Neural progenitor cell (in vitro differentiated cells): ENCODE measurements at regions not wholly inside any gene's neighbourhood (a gene's known extent, or its start where the extent isn't known, plus 50 kb on each side); places are given as distances from the start of the nearest gene placed in this dataset.

Source experiments
- DNase-seq: peaks from one replicate; pipeline ENCODE4 v3.0.0-alpha.2; 2016; ENCODE audit warnings: low spot score
- H2AFZ ChIP-seq: fragments of 200-600 bp; sonication (generic); replicated peaks from 2 replicates; pipeline ENCODE4 v1.6.1; 2016; ENCODE audit warnings: antibody characterized with exemption
- H3F3A ChIP-seq: fragments of 200-600 bp; sonication (generic); 2 replicates; pipeline ENCODE4 v1.6.1; 2016; ENCODE audit warnings: antibody characterized with exemption, low read depth
- H3K27ac ChIP-seq: fragments of 200-600 bp; sonication (generic); 2 replicates; pipeline ENCODE4 v1.5.1; 2016; ENCODE audit warnings: mild to moderate bottlenecking
- H3K27me3 ChIP-seq: fragments of 200-600 bp; sonication (generic); 2 replicates; pipeline ENCODE4 v1.6.1; 2016; ENCODE audit warnings: mild to moderate bottlenecking, moderate library complexity
- H3K36me3 ChIP-seq: fragments of 200-600 bp; sonication (generic); 2 replicates; pipeline ENCODE4 v1.5.1; 2016
- H3K4me1 ChIP-seq: fragments of 200-600 bp; sonication (generic); 2 replicates; pipeline ENCODE4 v1.6.1; 2016; ENCODE audit warnings: mixed run types
- H3K4me2 ChIP-seq: fragments of 200-600 bp; sonication (generic); 2 replicates; pipeline ENCODE4 v1.6.1; 2016
- H3K4me3 ChIP-seq: fragments of 200-600 bp; sonication (generic); 2 replicates; pipeline ENCODE4 v1.5.1; 2016
- H3K79me2 ChIP-seq: fragments of 200-600 bp; sonication (generic); 2 replicates; pipeline ENCODE4 v1.6.1; 2016; ENCODE audit warnings: low read depth
- H3K9ac ChIP-seq: fragments of 200-600 bp; sonication (generic); 2 replicates; pipeline ENCODE4 v1.6.1; 2016
- H3K9me3 ChIP-seq: fragments of 200-600 bp; sonication (generic); 2 replicates; pipeline ENCODE4 v1.5.1; 2016; ENCODE audit warnings: low read depth
- H4K20me1 ChIP-seq: fragments of 200-600 bp; sonication (generic); 2 replicates; pipeline ENCODE4 v1.6.1; 2016; ENCODE audit warnings: low read depth
- H3K27ac Mint-ChIP-seq: 3 replicates; pipeline ENCODE4 v1.8.0; 2021; ENCODE audit warnings: mixed read lengths
- H3K27me3 Mint-ChIP-seq: 2 replicates; pipeline ENCODE4 v1.8.0; 2022; ENCODE audit warnings: low read depth, mild to moderate bottlenecking, inconsistent platforms, moderate library complexity, mixed read lengths; ENCODE audit not compliant: insufficient read depth
- H3K36me3 Mint-ChIP-seq: 3 replicates; pipeline ENCODE4 v1.8.0; 2021; ENCODE audit warnings: mixed read lengths
- H3K4me1 Mint-ChIP-seq: 3 replicates; pipeline ENCODE4 v1.8.0; 2021; ENCODE audit warnings: mixed read lengths
- H3K4me3 Mint-ChIP-seq: 3 replicates; pipeline ENCODE4 v1.8.0; 2021; ENCODE audit warnings: mild to moderate bottlenecking, moderate library complexity, mixed read lengths
- H3K9me3 Mint-ChIP-seq: 3 replicates; pipeline ENCODE4 v1.8.0; 2020; ENCODE audit warnings: mixed read lengths
- EZH2 ChIP-seq: fragments of 200-600 bp; sonication (generic); IDR thresholded peaks from 2 replicates; pipeline ENCODE4 v1.6.1; 2017; ENCODE audit warnings: antibody characterized with exemption, mild to moderate bottlenecking, moderate library complexity
- EZH2phosphoT487 ChIP-seq: fragments of 200-600 bp; sonication (generic); IDR thresholded peaks from 2 replicates; pipeline ENCODE4 v1.6.1; 2017; ENCODE audit warnings: antibody characterized with exemption
- TF ChIP-seq, protein P1 (sequence below): fragments of 200-600 bp; sonication (generic); IDR thresholded peaks from 2 replicates; pipeline ENCODE4 v1.5.1; 2017; ENCODE audit warnings: antibody characterized with exemption, mild to moderate bottlenecking

DNA sequence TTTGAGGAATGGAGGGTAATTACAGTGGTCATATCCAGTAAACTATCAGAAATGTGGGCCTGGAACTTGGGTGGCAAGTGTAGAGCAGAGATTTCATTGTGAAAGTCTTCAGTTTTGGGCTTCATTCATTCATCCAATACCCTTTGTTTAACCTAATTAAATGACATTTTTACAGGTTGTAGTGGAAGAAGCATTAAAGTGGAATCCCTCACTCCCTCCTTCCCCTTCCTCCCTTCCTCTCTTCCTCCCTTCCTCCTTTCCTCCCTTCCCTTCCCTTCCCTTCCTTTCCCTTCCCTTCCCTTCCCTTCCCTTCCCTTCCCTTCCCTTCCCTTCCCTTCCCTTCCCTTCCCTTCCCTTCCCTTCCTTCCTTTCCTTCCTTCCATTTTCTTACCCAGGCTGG is 219.3 kb downstream of the PDCD6IP start:
- DNase-seq: no peak
- H3K4me1 ChIP-seq: peaks cover 11% of the 10 kb centered on the region
- H3K79me2 ChIP-seq: no peaks in the 10 kb centered on the region
- no peaks in the 10 kb centered on the region for H3F3A ChIP-seq
- no peak overlapping the region for H3K27ac ChIP-seq
- H3K36me3 Mint-ChIP-seq: no peaks in the 10 kb centered on the region
- H3K9ac ChIP-seq: no peak overlapping the region
- no peaks in the 10 kb centered on the region for H3K9me3 Mint-ChIP-seq
- no peak overlapping the region for H3K4me3 Mint-ChIP-seq
- no peak overlapping the region for H3K27ac Mint-ChIP-seq
- H3K27me3 ChIP-seq: no peaks in the 10 kb centered on the region
- H3K4me3 ChIP-seq: no peak overlapping the region
- H3K4me1 Mint-ChIP-seq: peaks cover 14% of the 10 kb centered on the region
- H3K36me3 ChIP-seq: no peaks in the 10 kb centered on the region
- no peak overlapping the region for H3K4me2 ChIP-seq
- H3K27me3 Mint-ChIP-seq: peaks cover 3% of the 10 kb centered on the region
- TF ChIP-seq, protein P1, sequence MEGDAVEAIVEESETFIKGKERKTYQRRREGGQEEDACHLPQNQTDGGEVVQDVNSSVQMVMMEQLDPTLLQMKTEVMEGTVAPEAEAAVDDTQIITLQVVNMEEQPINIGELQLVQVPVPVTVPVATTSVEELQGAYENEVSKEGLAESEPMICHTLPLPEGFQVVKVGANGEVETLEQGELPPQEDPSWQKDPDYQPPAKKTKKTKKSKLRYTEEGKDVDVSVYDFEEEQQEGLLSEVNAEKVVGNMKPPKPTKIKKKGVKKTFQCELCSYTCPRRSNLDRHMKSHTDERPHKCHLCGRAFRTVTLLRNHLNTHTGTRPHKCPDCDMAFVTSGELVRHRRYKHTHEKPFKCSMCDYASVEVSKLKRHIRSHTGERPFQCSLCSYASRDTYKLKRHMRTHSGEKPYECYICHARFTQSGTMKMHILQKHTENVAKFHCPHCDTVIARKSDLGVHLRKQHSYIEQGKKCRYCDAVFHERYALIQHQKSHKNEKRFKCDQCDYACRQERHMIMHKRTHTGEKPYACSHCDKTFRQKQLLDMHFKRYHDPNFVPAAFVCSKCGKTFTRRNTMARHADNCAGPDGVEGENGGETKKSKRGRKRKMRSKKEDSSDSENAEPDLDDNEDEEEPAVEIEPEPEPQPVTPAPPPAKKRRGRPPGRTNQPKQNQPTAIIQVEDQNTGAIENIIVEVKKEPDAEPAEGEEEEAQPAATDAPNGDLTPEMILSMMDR: no peak
- no peak for TF ChIP-seq EZH2phosphoT487
- no peak for TF ChIP-seq EZH2
- H3K9me3 ChIP-seq: no peaks in the 10 kb centered on the region
- H4K20me1 ChIP-seq: no peaks in the 10 kb centered on the region
- no peak overlapping the region for H2AFZ ChIP-seq

DNA sequence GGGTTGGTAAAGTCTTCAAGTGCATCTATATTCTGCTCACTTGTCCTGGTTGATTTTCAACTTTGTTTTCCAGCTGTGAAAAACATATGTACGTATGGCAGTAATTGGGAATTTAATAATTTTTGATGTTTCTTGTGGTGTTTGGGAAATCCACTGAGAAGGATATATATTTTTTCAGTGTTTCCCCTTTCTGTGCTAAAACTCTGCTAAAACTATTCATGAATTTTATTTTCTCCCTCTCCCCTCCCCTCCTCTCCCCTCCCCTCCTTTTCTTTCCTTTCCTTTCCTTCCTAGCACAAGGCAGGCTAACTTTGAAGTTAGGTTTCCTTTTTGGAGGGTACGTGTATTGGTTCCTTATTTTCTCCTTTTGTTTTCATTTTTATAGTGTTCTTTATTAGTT is 220.7 kb downstream of the PDCD6IP start:
- Histone ChIP-seq H3F3A (no peaks in the 10 kb centered on the region), H4K20me1 (no peaks in the 10 kb centered on the region), H3K27ac (no peak overlapping the region), H3K9ac (no peak overlapping the region), H2AFZ (no peak overlapping the region), H3K4me3 (no peak overlapping the region), H3K4me2 (no peak overlapping the region), H3K79me2 (no peaks in the 10 kb centered on the region), H3K9me3 (no peaks in the 10 kb centered on the region), H3K36me3 (no peaks in the 10 kb centered on the region), H3K4me1 (no peaks in the 10 kb centered on the region), H3K27me3 (no peaks in the 10 kb centered on the region)
- Mint-ChIP-seq H3K4me3 (no peak overlapping the region), H3K4me1 (peaks cover 11% of the 10 kb centered on the region), H3K27ac (no peak overlapping the region), H3K36me3 (no peaks in the 10 kb centered on the region), H3K27me3 (peaks cover 3% of the 10 kb centered on the region), H3K9me3 (no peaks in the 10 kb centered on the region)
- no peak for DNase-seq
- TF ChIP-seq EZH2: no peak
- TF ChIP-seq EZH2phosphoT487: no peak
- TF ChIP-seq, protein P1: no peak

DNA sequence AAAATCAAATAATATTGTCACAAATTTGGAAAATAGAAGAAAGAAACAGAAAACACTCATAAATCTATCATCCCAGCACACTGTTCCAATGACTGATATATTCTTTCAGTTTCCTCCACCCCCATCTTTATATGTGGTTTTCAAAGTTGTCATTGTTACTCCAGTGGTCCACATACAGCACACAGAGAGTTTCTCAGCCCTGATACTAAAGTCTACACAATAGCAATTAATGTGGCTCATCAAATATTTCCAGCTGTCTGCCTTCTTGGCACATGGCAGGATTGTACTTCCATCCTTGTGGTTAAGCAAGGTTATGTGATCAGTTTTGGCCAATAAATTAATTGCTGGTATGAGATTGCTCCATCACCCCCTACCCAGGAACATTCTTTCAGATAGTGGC is 221.7 kb downstream of the PDCD6IP start:
- TF ChIP-seq, protein P1: no peak
- TF ChIP-seq EZH2: no peak
- TF ChIP-seq EZH2phosphoT487: no peak
- peaks cover 3% of the 10 kb centered on the region for H3K27me3 Mint-ChIP-seq

More for the DNA sequence above, 221.7 kb downstream of the PDCD6IP start:
- no peaks in the 10 kb centered on the region for H3K9me3 ChIP-seq
- H3K9ac ChIP-seq: no peak overlapping the region
- no peak overlapping the region for H3K4me2 ChIP-seq
- Mint-ChIP-seq H3K36me3 (no peaks in the 10 kb centered on the region), H3K27ac (no peak overlapping the region), H3K9me3 (peaks cover 3% of the 10 kb centered on the region), H3K4me3 (no peak overlapping the region), H3K4me1 (peaks cover 11% of the 10 kb centered on the region)
- no peaks in the 10 kb centered on the region for H4K20me1 ChIP-seq
- H3K27ac ChIP-seq: no peak overlapping the region
- H3K36me3 ChIP-seq: no peaks in the 10 kb centered on the region
- H3K27me3 ChIP-seq: no peaks in the 10 kb centered on the region
- DNase-seq: no peak
- no peaks in the 10 kb centered on the region for H3K79me2 ChIP-seq
- H2AFZ ChIP-seq: no peak overlapping the region
- no peaks in the 10 kb centered on the region for H3F3A ChIP-seq
- H3K4me3 ChIP-seq: no peak overlapping the region
- H3K4me1 ChIP-seq: no peaks in the 10 kb centered on the region
